ENCODE measurements at regions not wholly inside any gene's neighbourhood (a gene's known extent, or its start where the extent isn't known, plus 50 kb on each side); places are given as distances from the start of the nearest gene placed in this dataset.
"Not testable (repeated sequence)": the region's sequence is repeated elsewhere in the genome, so short reads cannot be mapped to it uniquely, and the experiment has no call there.

GRCh38 chr3:39657075-39657474, 152.3 kb upstream of the MYRIP start:
- no peak for DNase-seq

- no peak for DNase-seq
Observed at GRCh38 chr3:39657775-39658174, 151.6 kb upstream of the MYRIP start.

- DNase-seq: no peak
Observed at GRCh38 chr3:39664931-39665330, 144.5 kb upstream of the MYRIP start.

- DNase-seq: no peak
Observed at GRCh38 chr3:39665441-39665840, 144.0 kb upstream of the MYRIP start.

GRCh38 chr3:39668420-39668819, 141.0 kb upstream of the MYRIP start:
- peak; percentile 58 for DNase-seq

- DNase-seq: no peak
Observed at GRCh38 chr3:39671116-39671515, 138.3 kb upstream of the MYRIP start.

GRCh38 chr3:39671600-39671999, 137.8 kb upstream of the MYRIP start:
- DNase-seq: no peak

- DNase-seq: no peak
Observed at GRCh38 chr3:39705351-39705900, 104.0 kb upstream of the MYRIP start.

- DNase-seq: peak; percentile 38
Observed at GRCh38 chr3:39707314-39707909, 102.0 kb upstream of the MYRIP start.

- DNase-seq: peak; percentile 41
Observed at GRCh38 chr3:39712413-39713048, 96.9 kb upstream of the MYRIP start.

- not testable (repeated sequence) for DNase-seq
Observed at GRCh38 chr3:39713341-39713740, 96.1 kb upstream of the MYRIP start.

GRCh38 chr3:39716849-39717248, 92.6 kb upstream of the MYRIP start:
- DNase-seq: no peak

GRCh38 chr3:39718674-39719595, 90.5 kb upstream of the MYRIP start:
- DNase-seq: no peak

- no peak for DNase-seq
Observed at GRCh38 chr3:39721076-39721475, 88.3 kb upstream of the MYRIP start.

- no peak for DNase-seq
Observed at GRCh38 chr3:39724233-39724846, 85.1 kb upstream of the MYRIP start.

- DNase-seq: no peak
Observed at GRCh38 chr3:39725321-39725720, 84.1 kb upstream of the MYRIP start.

GRCh38 chr3:39727415-39727814, 82.0 kb upstream of the MYRIP start:
- DNase-seq: no peak

- DNase-seq: no peak
Observed at GRCh38 chr3:39733804-39734203, 75.6 kb upstream of the MYRIP start.

GRCh38 chr3:39739658-39740057, 69.8 kb upstream of the MYRIP start:
- DNase-seq: not testable (repeated sequence)

- no peak for DNase-seq
Observed at GRCh38 chr3:39744746-39745145, 64.7 kb upstream of the MYRIP start.

GRCh38 chr3:39748002-39748401, 61.4 kb upstream of the MYRIP start:
- DNase-seq: peak; percentile 84

- no peak for DNase-seq
Observed at GRCh38 chr3:39748763-39749162, 60.6 kb upstream of the MYRIP start.

GRCh38 chr3:39750712-39751111, 58.7 kb upstream of the MYRIP start:
- DNase-seq: peak; percentile 87

Data from NCI-H2029 (cell line).